Fibroblast of the aortic adventitia (primary cell): ENCODE measurements at regions not wholly inside any gene's neighbourhood (a gene's known extent, or its start where the extent isn't known, plus 50 kb on each side); places are given as distances from the start of the nearest gene placed in this dataset.

Source experiments
- DNase-seq: peaks from one replicate; pipeline ENCODE4 v3.0.0-alpha.2; 2010; ENCODE audit warnings: low read depth
- H3K4me3 ChIP-seq: 2 replicates; pipeline ENCODE4 v1.5.1; 2011; ENCODE audit warnings: low read depth, mild to moderate bottlenecking, control low read depth, low read length, moderate library complexity
- CTCF ChIP-seq: IDR thresholded peaks from 2 replicates; pipeline ENCODE4 v1.5.1; 2011; ENCODE audit warnings: mild to moderate bottlenecking, low read length, control low read depth, inconsistent platforms; ENCODE audit not compliant: insufficient read depth

GRCh38 chr17:36779550-36779949 lies 157.7 kb upstream of the LHX1 start:
- H3K4me3 ChIP-seq = no peak overlapping the region
- TF ChIP-seq CTCF = no peak
- no peak for DNase-seq

GRCh38 chr17:36784633-36785032 lies 152.6 kb upstream of the LHX1 start:
- DNase-seq = no peak
- no peak overlapping the region for H3K4me3 ChIP-seq
- TF ChIP-seq CTCF = no peak

- DNase-seq = no peak
- H3K4me3 ChIP-seq = no peak overlapping the region
- TF ChIP-seq CTCF = no peak
Measured at GRCh38 chr17:36786867-36787266, 150.4 kb upstream of the LHX1 start.

- peak; percentile 4 for DNase-seq
- TF ChIP-seq CTCF = no peak
Measured at GRCh38 chr17:36791150-36791941, 145.9 kb upstream of the LHX1 start.

GRCh38 chr17:36791942-36792475 lies 145.3 kb upstream of the LHX1 start:
- H3K4me3 ChIP-seq = no peak overlapping the region
- no peak for DNase-seq
- no peak for TF ChIP-seq CTCF

More at GRCh38 chr17:36791150-36791941, 145.9 kb upstream of the LHX1 start:
- H3K4me3 ChIP-seq = no peak overlapping the region

GRCh38 chr17:36792849-36793248 lies 144.4 kb upstream of the LHX1 start:
- TF ChIP-seq CTCF = no peak
- no peak overlapping the region for H3K4me3 ChIP-seq
- no peak for DNase-seq
